CD14-positive monocyte (primary cell): ENCODE measurements at regions not wholly inside any gene's neighbourhood (a gene's known extent, or its start where the extent isn't known, plus 50 kb on each side); places are given as distances from the start of the nearest gene placed in this dataset.

Experiments
- DNase-seq, 3 donors: peaks; one replicate each; pipeline ENCODE4 v3.0.0-alpha.2; 2011 to 2022
- H2AFZ ChIP-seq: 2 replicates; pipeline ENCODE4 v1.6.0; 2012; ENCODE audit warnings: mild to moderate bottlenecking, low read depth, low read length, inconsistent platforms; ENCODE audit not compliant: insufficient read depth, poor library complexity, severe bottlenecking
- H3K27ac ChIP-seq, 2 donors: 1 replicate in 1 of 2; 2 replicates in 1 of 2; pipeline ENCODE4 v1.5.1; 2012 to 2013; ENCODE audit warnings: low read length in 2 of 2, control low read depth in 1 of 2, inconsistent platforms in 1 of 2, low read depth in 1 of 2, mild to moderate bottlenecking in 1 of 2
- H3K27me3 ChIP-seq, 2 donors: one replicate each; pipeline versions ENCODE4 v1.6.0 to v1.6.1; 2011 to 2013; ENCODE audit warnings: low read length in 2 of 2; ENCODE audit not compliant: control insufficient read depth in 2 of 2, insufficient read depth in 2 of 2
- H3K36me3 ChIP-seq, 2 donors: replicated peaks in 1 of 2; 1 replicate in 1 of 2; 2 replicates in 1 of 2; pipeline versions ENCODE4 v1.5.1 to v1.6.1; 2012 to 2013; ENCODE audit warnings: low read length in 2 of 2, control low read depth in 1 of 2, inconsistent platforms in 1 of 2, mild to moderate bottlenecking in 1 of 2; ENCODE audit not compliant: insufficient read depth in 2 of 2, control insufficient read depth in 1 of 2
- H3K4me1 ChIP-seq, 2 donors: 1 replicate in 1 of 2; 2 replicates in 1 of 2; pipeline versions ENCODE4 v1.5.1 to v1.6.1; 2012 to 2013; ENCODE audit warnings: low read length in 2 of 2, control low read depth in 1 of 2, inconsistent platforms in 1 of 2, mild to moderate bottlenecking in 1 of 2, moderate library complexity in 1 of 2; ENCODE audit not compliant: insufficient read depth in 2 of 2, control insufficient read depth in 1 of 2
- H3K4me2 ChIP-seq: replicated peaks from 2 replicates; pipeline ENCODE3; 2012; ENCODE audit warnings: low read length, moderate library complexity, mild to moderate bottlenecking; ENCODE audit not compliant: poor library complexity, severe bottlenecking; ENCODE audit errors: extremely low read depth
- H3K4me3 ChIP-seq, 3 experiments: fragments of 200-600 bp in 1 of 3; sonication (generic) in 1 of 3; replicated peaks in 1 of 3; 1 replicate in 2 of 3; 2 replicates in 1 of 3; pipeline ENCODE4 v1.5.1; 2011 to 2013; ENCODE audit warnings: low read length in 3 of 3, mild to moderate bottlenecking in 3 of 3, control low read depth in 2 of 3, low read depth in 2 of 3, inconsistent platforms in 1 of 3, moderate library complexity in 1 of 3
- H3K79me2 ChIP-seq: 2 replicates; pipeline ENCODE4 v1.6.0; 2012; ENCODE audit warnings: mild to moderate bottlenecking, control low read depth, inconsistent platforms, low read length, moderate library complexity; ENCODE audit not compliant: insufficient read depth
- H3K9ac ChIP-seq: 2 replicates; pipeline ENCODE4 v1.6.0; 2017; ENCODE audit warnings: low read length, mild to moderate bottlenecking; ENCODE audit not compliant: insufficient read depth, poor library complexity, severe bottlenecking
- H3K9me3 ChIP-seq, 2 donors: replicated peaks in 1 of 2; 1 replicate in 1 of 2; 2 replicates in 1 of 2; pipeline versions ENCODE4 v1.5.1 to v1.6.1; 2012 to 2013; ENCODE audit warnings: low read length in 2 of 2, control low read depth in 1 of 2; ENCODE audit not compliant: control insufficient read depth in 1 of 2, insufficient read depth in 1 of 2
- H4K20me1 ChIP-seq: 2 replicates; pipeline ENCODE4 v1.6.0; 2012; ENCODE audit warnings: mild to moderate bottlenecking, low read length, control low read depth, moderate library complexity; ENCODE audit not compliant: insufficient read depth
- H3K27ac Mint-ChIP-seq, 7 donors: one replicate each; pipeline ENCODE4 v1.8.0; 2020; ENCODE audit warnings: mild to moderate bottlenecking in 7 of 7, mixed read lengths in 7 of 7, moderate library complexity in 6 of 7, inconsistent platforms in 2 of 7
- H3K27me3 Mint-ChIP-seq, 3 donors: one replicate each; pipeline ENCODE4 v1.8.0; 2021 to 2022; ENCODE audit warnings: low read depth in 3 of 3, mild to moderate bottlenecking in 3 of 3, mixed read lengths in 3 of 3, moderate library complexity in 3 of 3, inconsistent platforms in 1 of 3
- H3K36me3 Mint-ChIP-seq, 2 donors: one replicate each; pipeline ENCODE4 v1.8.0; 2020; ENCODE audit warnings: mixed read lengths in 2 of 2, inconsistent platforms in 1 of 2, mild to moderate bottlenecking in 1 of 2
- H3K4me1 Mint-ChIP-seq: one replicate; pipeline ENCODE4 v1.8.0; 2020; ENCODE audit warnings: mild to moderate bottlenecking, mixed read lengths
- H3K4me3 Mint-ChIP-seq, 2 donors: one replicate each; pipeline ENCODE4 v1.8.0; 2020; ENCODE audit warnings: mild to moderate bottlenecking in 2 of 2, mixed read lengths in 2 of 2, moderate library complexity in 1 of 2
- H3K9me3 Mint-ChIP-seq, 7 donors: one replicate each; pipeline ENCODE4 v1.8.0; 2020 to 2022; ENCODE audit warnings: mixed read lengths in 7 of 7, mild to moderate bottlenecking in 6 of 7, moderate library complexity in 6 of 7, inconsistent platforms in 2 of 7
- CTCF ChIP-seq: fragments of 200-600 bp; IDR thresholded peaks from one replicate; pipeline ENCODE4 v1.8.0; 2022; ENCODE audit warnings: antibody characterized with exemption, mild to moderate bottlenecking
- WGBS: methylation state at CpG from one replicate; pipeline ENCODE4 v1.1.5; 2013; ENCODE audit warnings: missing lambda C conversion rate; ENCODE audit not compliant: insufficient coverage; 5-methylcytosine and 5-hydroxymethylcytosine counted together
- intact Hi-C, 2 donors: fragments of 100-400 bp; cut with micrococcal nuclease; formaldehyde crosslinking; loops; one replicate each; pipeline versions ENCODE4 v1.15.0 to v1.15.1; 2023

GRCh38 chr1:187433598-187433997 lies 604.8 kb downstream of the PLA2G4A start:
- H3K27me3 ChIP-seq, result no peaks in the 10 kb centered on the region
- no peak overlapping the region for H3K27ac Mint-ChIP-seq
- TF ChIP-seq CTCF, result no peak
- no peaks in the 10 kb centered on the region for H3K4me1 Mint-ChIP-seq
- H3K27ac ChIP-seq, result no peak overlapping the region
- H3K9me3 Mint-ChIP-seq, result peaks cover 0 to 4% (median 0%) of the 10 kb centered on the region in 7 donors
- DNase-seq, result no peak
- no peak overlapping the region for H3K4me3 Mint-ChIP-seq
- H3K27me3 Mint-ChIP-seq, result peaks cover 0 to 2% (median 0%) of the 10 kb centered on the region in 3 donors
- H4K20me1 ChIP-seq, result no peaks in the 10 kb centered on the region
- no CpG with 5 or more reads among the region's 1 CpG for WGBS
- no peaks in the 10 kb centered on the region for H3K4me1 ChIP-seq
- intact Hi-C loops, result no loop called here
- H3K36me3 Mint-ChIP-seq, result no peaks in the 10 kb centered on the region
- H2AFZ ChIP-seq, result no peak overlapping the region
- no peak overlapping the region for H3K4me2 ChIP-seq
- no peaks in the 10 kb centered on the region for H3K9me3 ChIP-seq
- H3K9ac ChIP-seq, result no peak overlapping the region
- no peaks in the 10 kb centered on the region for H3K36me3 ChIP-seq
- no peaks in the 10 kb centered on the region for H3K79me2 ChIP-seq
- no peak overlapping the region for H3K4me3 ChIP-seq

- H3K27me3 ChIP-seq, result no peaks in the 10 kb centered on the region
- no peaks in the 10 kb centered on the region for H3K4me1 ChIP-seq
- no peaks in the 10 kb centered on the region for H3K4me1 Mint-ChIP-seq
- WGBS, result no CpG with 5 or more reads among the region's 3 CpGs
- no peaks in the 10 kb centered on the region for H3K79me2 ChIP-seq
- H2AFZ ChIP-seq, result no peak overlapping the region
- H3K4me3 Mint-ChIP-seq, result no peak overlapping the region
- intact Hi-C loops, result no loop called here
- H3K9me3 Mint-ChIP-seq, result peaks cover 0 to 8% (median 3%) of the 10 kb centered on the region in 7 donors
- no peak overlapping the region for H3K27ac Mint-ChIP-seq
- no peak overlapping the region for H3K4me3 ChIP-seq
- no peaks in the 10 kb centered on the region for H3K36me3 ChIP-seq
- no peaks in the 10 kb centered on the region for H3K36me3 Mint-ChIP-seq
- no peak overlapping the region for H3K27ac ChIP-seq
- DNase-seq, result no peak
- H3K4me2 ChIP-seq, result no peak overlapping the region
- H3K9ac ChIP-seq, result no peak overlapping the region
- no peaks in the 10 kb centered on the region for H3K27me3 Mint-ChIP-seq
- H3K9me3 ChIP-seq, result peaks cover 0 to 3% of the 10 kb centered on the region in 2 donors
- TF ChIP-seq CTCF, result no peak
- H4K20me1 ChIP-seq, result no peaks in the 10 kb centered on the region
These were observed 613.9 kb downstream of the PLA2G4A start for GRCh38 chr1:187442603-187443002.
